ENCODE measurements at regions not wholly inside any gene's neighbourhood (a gene's known extent, or its start where the extent isn't known, plus 50 kb on each side); places are given as distances from the start of the nearest gene placed in this dataset.

GRCh38 chr16:47854737-47855136 is 301.1 kb downstream of the ABCC12 start:
- H3K9me3 ChIP-seq, result no peaks in the 10 kb centered on the region
- 94 to 97% methylated on average over 2 of the region's 2 CpGs for WGBS, 2 donors
- no peaks in the 10 kb centered on the region for H3K36me3 ChIP-seq
- no peak for TF ChIP-seq POLR2A (IDR thresholded peaks at IDR 0.05)
- TF ChIP-seq CTCF (IDR thresholded peaks at IDR 0.05), result no peak
- no peaks in the 10 kb centered on the region for H3K27me3 ChIP-seq
- peaks cover 0 to 9% of the 10 kb centered on the region in 2 donors for H3K4me1 ChIP-seq
- no peak overlapping the region for H3K27ac ChIP-seq
- intact Hi-C loops (cut with DNase I), result no loop called here
- no peak overlapping the region for H3K4me3 ChIP-seq (replicated peaks in 1 of 3)
- no peak for DNase-seq

- TF ChIP-seq CTCF (IDR thresholded peaks at IDR 0.05) (no peak), POLR2A (IDR thresholded peaks at IDR 0.05) (no peak)
- no peak for DNase-seq
- Histone ChIP-seq H3K4me1 (no peaks in the 10 kb centered on the region), H3K4me3 (replicated peaks in 1 of 3) (no peak overlapping the region), H3K27me3 (no peaks in the 10 kb centered on the region), H3K9me3 (no peaks in the 10 kb centered on the region), H3K36me3 (no peaks in the 10 kb centered on the region), H3K27ac (no peak overlapping the region)
- intact Hi-C loops (cut with DNase I), result no loop called here
- 88 to 89% methylated on average over 6 of the region's 6 CpGs for WGBS, 2 donors
Measured at GRCh38 chr16:47852991-47853390, 302.8 kb downstream of the ABCC12 start.

GRCh38 chr16:47851146-47851545 is 304.6 kb downstream of the ABCC12 start:
- H3K27me3 ChIP-seq, result no peaks in the 10 kb centered on the region
- H3K9me3 ChIP-seq, result no peaks in the 10 kb centered on the region
- DNase-seq, result no peak
- 55 to 59% methylated on average over 8 of the region's 8 CpGs for WGBS, 2 donors
- H3K36me3 ChIP-seq, result no peaks in the 10 kb centered on the region
- intact Hi-C loops (cut with DNase I), result no loop called here
- no peak overlapping the region for H3K4me3 ChIP-seq (replicated peaks in 1 of 3)
- H3K27ac ChIP-seq, result no peak overlapping the region
- no peaks in the 10 kb centered on the region for H3K4me1 ChIP-seq
- no peak for TF ChIP-seq CTCF (IDR thresholded peaks at IDR 0.05)
- no peak for TF ChIP-seq POLR2A (IDR thresholded peaks at IDR 0.05)

GRCh38 chr16:47849736-47850135 is 306.1 kb downstream of the ABCC12 start:
- WGBS, 2 donors, result 64 to 79% methylated on average over 5 of the region's 5 CpGs
- Histone ChIP-seq H3K36me3 (no peaks in the 10 kb centered on the region), H3K27me3 (no peaks in the 10 kb centered on the region), H3K27ac (no peak overlapping the region), H3K4me1 (no peaks in the 10 kb centered on the region), H3K9me3 (no peaks in the 10 kb centered on the region), H3K4me3 (replicated peaks in 1 of 3) (no peak overlapping the region)
- intact Hi-C loops (cut with DNase I), result no loop called here
- TF ChIP-seq POLR2A (IDR thresholded peaks at IDR 0.05) (no peak), CTCF (IDR thresholded peaks at IDR 0.05) (no peak)
- no peak for DNase-seq

GRCh38 chr16:47848421-47849109 is 307.2 kb downstream of the ABCC12 start:
- H3K9me3 ChIP-seq, result no peaks in the 10 kb centered on the region
- H3K27ac ChIP-seq, result no peak overlapping the region
- H3K4me1 ChIP-seq, result no peaks in the 10 kb centered on the region
- no peak for TF ChIP-seq POLR2A (IDR thresholded peaks at IDR 0.05)
- TF ChIP-seq CTCF (IDR thresholded peaks at IDR 0.05), result no peak
- intact Hi-C loops (cut with DNase I), result no loop called here
- H3K27me3 ChIP-seq, result no peaks in the 10 kb centered on the region
- H3K4me3 ChIP-seq (replicated peaks in 1 of 3), result no peak overlapping the region
- DNase-seq, result no peak
- 53 to 61% methylated on average over 5 of the region's 5 CpGs for WGBS, 2 donors
- H3K36me3 ChIP-seq, result no peaks in the 10 kb centered on the region
